ENCODE measurements at regions not wholly inside any gene's neighbourhood (a gene's known extent, or its start where the extent isn't known, plus 50 kb on each side); places are given as distances from the start of the nearest gene placed in this dataset.

GRCh38 chr1:68677684-68678351 lies 180.9 kb upstream of the DEPDC1 start:
- 87 to 97% (median 91%) methylated on average over 1 of the region's 1 CpG for WGBS, 5 donors
- intact Hi-C loops (cut with DNase I; ENCODE audit: low total_unique reads) = no loop called here
- peaks cover 0 to 4% (median 0%) of the 10 kb centered on the region in 8 donors for H3K9me3 ChIP-seq
- no peak for DNase-seq
- TF ChIP-seq POLR2A (IDR thresholded peaks at IDR 0.05) (no peak), POLR2AphosphoS5 (IDR thresholded peaks at IDR 0.05) (no peak)
- TF ChIP-seq, protein P1, sequence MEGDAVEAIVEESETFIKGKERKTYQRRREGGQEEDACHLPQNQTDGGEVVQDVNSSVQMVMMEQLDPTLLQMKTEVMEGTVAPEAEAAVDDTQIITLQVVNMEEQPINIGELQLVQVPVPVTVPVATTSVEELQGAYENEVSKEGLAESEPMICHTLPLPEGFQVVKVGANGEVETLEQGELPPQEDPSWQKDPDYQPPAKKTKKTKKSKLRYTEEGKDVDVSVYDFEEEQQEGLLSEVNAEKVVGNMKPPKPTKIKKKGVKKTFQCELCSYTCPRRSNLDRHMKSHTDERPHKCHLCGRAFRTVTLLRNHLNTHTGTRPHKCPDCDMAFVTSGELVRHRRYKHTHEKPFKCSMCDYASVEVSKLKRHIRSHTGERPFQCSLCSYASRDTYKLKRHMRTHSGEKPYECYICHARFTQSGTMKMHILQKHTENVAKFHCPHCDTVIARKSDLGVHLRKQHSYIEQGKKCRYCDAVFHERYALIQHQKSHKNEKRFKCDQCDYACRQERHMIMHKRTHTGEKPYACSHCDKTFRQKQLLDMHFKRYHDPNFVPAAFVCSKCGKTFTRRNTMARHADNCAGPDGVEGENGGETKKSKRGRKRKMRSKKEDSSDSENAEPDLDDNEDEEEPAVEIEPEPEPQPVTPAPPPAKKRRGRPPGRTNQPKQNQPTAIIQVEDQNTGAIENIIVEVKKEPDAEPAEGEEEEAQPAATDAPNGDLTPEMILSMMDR (IDR thresholded peaks at IDR 0.05 in 8 of 11, conservative IDR thresholded peaks at IDR 0.05 in 3 of 11) = no peak
- no peak overlapping the region for H3K27ac ChIP-seq
- no peaks in the 10 kb centered on the region for H3K27me3 ChIP-seq (replicated peaks in 1 of 7)
- no peaks in the 10 kb centered on the region for H3K4me1 ChIP-seq
- H3K36me3 ChIP-seq = no peaks in the 10 kb centered on the region
- no peak overlapping the region for H3K4me3 ChIP-seq

- H3K9me3 ChIP-seq = no peaks in the 10 kb centered on the region
- no peak for TF ChIP-seq POLR2A (IDR thresholded peaks at IDR 0.05)
- TF ChIP-seq, protein P1 (IDR thresholded peaks at IDR 0.05 in 8 of 11, conservative IDR thresholded peaks at IDR 0.05 in 3 of 11) = no peak
- TF ChIP-seq POLR2AphosphoS5 (IDR thresholded peaks at IDR 0.05) = no peak
- no peaks in the 10 kb centered on the region for H3K4me1 ChIP-seq
- WGBS, 5 donors = 57 to 75% (median 63%) methylated on average over 3 of the region's 3 CpGs
- no peak for DNase-seq
- intact Hi-C loops (cut with DNase I; ENCODE audit: low total_unique reads) = no loop called here
- H3K36me3 ChIP-seq = no peaks in the 10 kb centered on the region
- no peaks in the 10 kb centered on the region for H3K27me3 ChIP-seq (replicated peaks in 1 of 7)
- no peak overlapping the region for H3K4me3 ChIP-seq
- no peak overlapping the region for H3K27ac ChIP-seq
Observed at GRCh38 chr1:68696221-68696620, 199.3 kb upstream of the DEPDC1 start.

DNA sequence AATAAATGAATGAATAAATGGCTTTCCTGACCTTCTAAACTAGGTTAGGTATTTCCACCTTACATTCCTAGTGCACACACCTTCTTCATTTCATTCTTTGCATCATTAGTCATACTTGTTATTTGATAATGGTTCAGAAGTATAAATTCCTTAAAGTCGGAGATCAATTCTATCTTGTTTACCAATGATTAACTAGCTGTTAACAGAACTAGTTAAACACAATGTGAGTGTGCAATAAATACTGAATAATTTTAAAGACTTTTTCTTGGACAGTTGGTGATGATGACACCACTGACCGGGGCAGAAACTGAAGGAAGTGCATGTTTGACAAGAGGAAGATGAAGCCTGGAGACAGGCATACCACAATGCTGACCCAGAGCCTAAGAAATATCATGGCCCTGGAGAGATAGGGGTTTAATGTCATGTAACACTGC lies 207.1 kb upstream of the DEPDC1 start:
- intact Hi-C loops (cut with DNase I; ENCODE audit: low total_unique reads) = no loop called here
- 56 to 85% (median 70%) methylated on average over 2 of the region's 2 CpGs for WGBS, 5 donors
- H3K4me3 ChIP-seq = no peak overlapping the region

DNA sequence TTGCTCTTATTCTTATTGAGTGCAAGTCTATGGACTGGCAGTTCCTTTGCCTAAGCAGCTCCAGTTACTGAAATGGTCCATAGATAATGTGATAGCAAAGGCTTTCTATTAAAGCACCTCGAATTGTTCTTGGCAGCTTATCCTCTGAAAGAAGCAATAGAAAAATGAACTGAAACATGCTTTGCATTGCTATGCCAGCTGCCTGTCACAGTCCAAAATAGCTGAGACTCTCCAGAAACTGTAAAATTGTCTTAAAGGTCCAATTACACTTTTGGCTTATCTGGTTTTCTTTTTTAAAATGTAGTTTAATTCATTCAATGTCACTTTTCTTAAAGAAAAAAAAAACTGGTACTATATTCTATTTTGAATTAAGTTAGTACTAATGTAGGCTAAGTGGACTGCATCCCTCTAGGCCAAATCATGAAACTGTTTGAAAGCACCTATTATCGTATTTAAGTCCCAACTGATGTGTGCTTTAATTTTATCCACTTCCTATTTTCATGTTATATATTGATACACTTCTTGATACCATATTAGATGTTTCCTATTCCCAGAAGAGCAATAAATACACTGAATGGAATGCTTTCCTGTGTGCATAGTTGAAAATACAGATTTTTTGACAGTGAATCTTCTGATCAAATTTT lies 208.0 kb upstream of the DEPDC1 start:
- DNase-seq = no peak
- no peak for TF ChIP-seq POLR2A (IDR thresholded peaks at IDR 0.05)
- TF ChIP-seq, protein P1 (IDR thresholded peaks at IDR 0.05 in 8 of 11, conservative IDR thresholded peaks at IDR 0.05 in 3 of 11) = no peak
- no peak for TF ChIP-seq POLR2AphosphoS5 (IDR thresholded peaks at IDR 0.05)
- Histone ChIP-seq H3K27ac (no peak overlapping the region), H3K9me3 (peaks cover 0 to 21% (median 14%) of the 10 kb centered on the region in 8 donors), H3K4me1 (no peaks in the 10 kb centered on the region), H3K36me3 (no peaks in the 10 kb centered on the region), H3K4me3 (no peak overlapping the region), H3K27me3 (replicated peaks in 1 of 7) (no peaks in the 10 kb centered on the region)
- intact Hi-C loops (cut with DNase I; ENCODE audit: low total_unique reads) = no loop called here
- 53 to 74% (median 60%) methylated on average over 2 of the region's 2 CpGs for WGBS, 5 donors

More for the DNA sequence above, 207.1 kb upstream of the DEPDC1 start:
- Histone ChIP-seq H3K36me3 (no peaks in the 10 kb centered on the region), H3K27me3 (replicated peaks in 1 of 7) (no peaks in the 10 kb centered on the region), H3K27ac (no peak overlapping the region), H3K9me3 (peaks cover 0 to 12% (median 5%) of the 10 kb centered on the region in 8 donors), H3K4me1 (no peaks in the 10 kb centered on the region)
- TF ChIP-seq, protein P1 (IDR thresholded peaks at IDR 0.05 in 8 of 11, conservative IDR thresholded peaks at IDR 0.05 in 3 of 11) = no peak
- no peak for TF ChIP-seq POLR2AphosphoS5 (IDR thresholded peaks at IDR 0.05)
- no peak for TF ChIP-seq POLR2A (IDR thresholded peaks at IDR 0.05)
- DNase-seq = no peak
